HL-60 (cell line): ENCODE measurements at regions not wholly inside any gene's neighbourhood (a gene's known extent, or its start where the extent isn't known, plus 50 kb on each side); places are given as distances from the start of the nearest gene placed in this dataset.

Experiments used
- DNase-seq, 2 experiments: peaks; one replicate each; pipeline ENCODE4 v3.0.0-alpha.2; 2010 to 2020; ENCODE audit warnings: low read depth in 1 of 2, low spot score in 1 of 2
- H3K27ac ChIP-seq: fragments of 250-450 bp; sonication (Bioruptor Pico); replicated peaks from 2 replicates; pipeline ENCODE4 v1.5.1; 2020; ENCODE audit warnings: mild to moderate bottlenecking, moderate library complexity
- H3K27me3 ChIP-seq: fragments of 250-450 bp; sonication (Bioruptor Pico); 2 replicates; pipeline ENCODE4 v1.5.1; 2021; ENCODE audit warnings: mild to moderate bottlenecking, moderate library complexity; ENCODE audit not compliant: insufficient read depth, poor library complexity, severe bottlenecking
- H3K4me3 ChIP-seq: replicated peaks from 2 replicates; pipeline ENCODE4 v1.5.1; 2011; ENCODE audit warnings: mild to moderate bottlenecking, control low read depth, low read length; ENCODE audit not compliant: insufficient read depth
- CTCF ChIP-seq: IDR thresholded peaks from one replicate; pipeline ENCODE4 v1.5.1; 2011; ENCODE audit warnings: low read length, control low read depth, inconsistent platforms; ENCODE audit not compliant: insufficient read depth
- GABPA ChIP-seq: IDR thresholded peaks from 2 replicates; pipeline ENCODE4 v1.6.1; 2012; ENCODE audit warnings: low read depth
- POLR2AphosphoS5 ChIP-seq: IDR thresholded peaks from 2 replicates; pipeline ENCODE4 v1.6.1; 2012; ENCODE audit warnings: low read depth
- SPI1 ChIP-seq: IDR thresholded peaks from 2 replicates; pipeline ENCODE4 v1.6.1; 2012; ENCODE audit warnings: low read depth, mild to moderate bottlenecking, borderline replicate concordance
- TF ChIP-seq, protein P1 (sequence below): IDR thresholded peaks from 2 replicates; pipeline ENCODE4 v1.6.1; 2012; ENCODE audit warnings: low read depth; ENCODE audit not compliant: insufficient replicate concordance

GRCh38 chr10:28858646-28859045 is 181.3 kb downstream of the BAMBI start:
- DNase-seq = no peak
- TF ChIP-seq SPI1 (no peak), GABPA (no peak)
- Histone ChIP-seq H3K4me3 (no peak overlapping the region), H3K27ac (no peak overlapping the region), H3K27me3 (no peaks in the 10 kb centered on the region)

- no peak overlapping the region for H3K4me3 ChIP-seq
- DNase-seq = no peak
- no peaks in the 10 kb centered on the region for H3K27me3 ChIP-seq
- TF ChIP-seq GABPA (no peak), SPI1 (no peak), POLR2AphosphoS5 (no peak), CTCF (no peak)
- TF ChIP-seq, protein P1, sequence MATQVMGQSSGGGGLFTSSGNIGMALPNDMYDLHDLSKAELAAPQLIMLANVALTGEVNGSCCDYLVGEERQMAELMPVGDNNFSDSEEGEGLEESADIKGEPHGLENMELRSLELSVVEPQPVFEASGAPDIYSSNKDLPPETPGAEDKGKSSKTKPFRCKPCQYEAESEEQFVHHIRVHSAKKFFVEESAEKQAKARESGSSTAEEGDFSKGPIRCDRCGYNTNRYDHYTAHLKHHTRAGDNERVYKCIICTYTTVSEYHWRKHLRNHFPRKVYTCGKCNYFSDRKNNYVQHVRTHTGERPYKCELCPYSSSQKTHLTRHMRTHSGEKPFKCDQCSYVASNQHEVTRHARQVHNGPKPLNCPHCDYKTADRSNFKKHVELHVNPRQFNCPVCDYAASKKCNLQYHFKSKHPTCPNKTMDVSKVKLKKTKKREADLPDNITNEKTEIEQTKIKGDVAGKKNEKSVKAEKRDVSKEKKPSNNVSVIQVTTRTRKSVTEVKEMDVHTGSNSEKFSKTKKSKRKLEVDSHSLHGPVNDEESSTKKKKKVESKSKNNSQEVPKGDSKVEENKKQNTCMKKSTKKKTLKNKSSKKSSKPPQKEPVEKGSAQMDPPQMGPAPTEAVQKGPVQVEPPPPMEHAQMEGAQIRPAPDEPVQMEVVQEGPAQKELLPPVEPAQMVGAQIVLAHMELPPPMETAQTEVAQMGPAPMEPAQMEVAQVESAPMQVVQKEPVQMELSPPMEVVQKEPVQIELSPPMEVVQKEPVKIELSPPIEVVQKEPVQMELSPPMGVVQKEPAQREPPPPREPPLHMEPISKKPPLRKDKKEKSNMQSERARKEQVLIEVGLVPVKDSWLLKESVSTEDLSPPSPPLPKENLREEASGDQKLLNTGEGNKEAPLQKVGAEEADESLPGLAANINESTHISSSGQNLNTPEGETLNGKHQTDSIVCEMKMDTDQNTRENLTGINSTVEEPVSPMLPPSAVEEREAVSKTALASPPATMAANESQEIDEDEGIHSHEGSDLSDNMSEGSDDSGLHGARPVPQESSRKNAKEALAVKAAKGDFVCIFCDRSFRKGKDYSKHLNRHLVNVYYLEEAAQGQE = no peak
- H3K27ac ChIP-seq = no peak overlapping the region
These were observed 182.5 kb downstream of the BAMBI start for GRCh38 chr10:28859791-28860190.

- DNase-seq = no peak
- Histone ChIP-seq H3K27me3 (no peaks in the 10 kb centered on the region), H3K27ac (no peak overlapping the region), H3K4me3 (no peak overlapping the region)
- TF ChIP-seq GABPA (no peak), POLR2AphosphoS5 (no peak), CTCF (no peak)
These were observed 184.9 kb downstream of the BAMBI start for GRCh38 chr10:28862219-28862618.

GRCh38 chr10:28869606-28870201 is 192.4 kb downstream of the BAMBI start:
- no peaks in the 10 kb centered on the region for H3K27me3 ChIP-seq
- TF ChIP-seq CTCF (no peak), GABPA (no peak), POLR2AphosphoS5 (no peak), SPI1 (no peak)
- TF ChIP-seq, protein P1 = no peak
- no peak for DNase-seq
- H3K27ac ChIP-seq = no peak overlapping the region
- no peak overlapping the region for H3K4me3 ChIP-seq
